HG03354 (cell line): ENCODE measurements at regions not wholly inside any gene's neighbourhood (a gene's known extent, or its start where the extent isn't known, plus 50 kb on each side); places are given as distances from the start of the nearest gene placed in this dataset.

Source experiments
- ATAC-seq: cut with Tn5 transposase; IDR thresholded peaks from one replicate; pipeline ENCODE4 v1.9.1; 2021; ENCODE audit warnings: mild to moderate bottlenecking; ENCODE audit not compliant: unreplicated experiment, poor library complexity, severe bottlenecking

DNA sequence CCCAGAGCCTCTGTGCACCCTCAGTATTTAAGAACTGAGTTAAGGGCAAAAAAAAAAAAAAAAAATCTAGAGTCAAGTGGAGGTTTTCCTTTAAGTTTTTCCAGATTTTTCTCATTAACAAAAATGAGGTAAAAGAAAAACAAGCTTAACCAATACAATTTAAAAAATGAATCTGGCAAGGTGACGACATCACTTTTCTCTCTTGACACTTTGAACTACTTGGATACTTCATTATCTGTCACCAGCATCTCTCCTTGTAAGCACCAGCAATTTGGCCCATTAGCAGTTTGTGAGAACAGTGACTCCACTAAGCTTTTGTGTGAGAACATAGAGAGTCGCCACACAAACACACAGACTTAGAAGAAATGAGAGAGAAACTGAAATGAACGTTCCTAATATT lies 345.7 kb upstream of the SLC30A5 start:
- no peak for ATAC-seq

DNA sequence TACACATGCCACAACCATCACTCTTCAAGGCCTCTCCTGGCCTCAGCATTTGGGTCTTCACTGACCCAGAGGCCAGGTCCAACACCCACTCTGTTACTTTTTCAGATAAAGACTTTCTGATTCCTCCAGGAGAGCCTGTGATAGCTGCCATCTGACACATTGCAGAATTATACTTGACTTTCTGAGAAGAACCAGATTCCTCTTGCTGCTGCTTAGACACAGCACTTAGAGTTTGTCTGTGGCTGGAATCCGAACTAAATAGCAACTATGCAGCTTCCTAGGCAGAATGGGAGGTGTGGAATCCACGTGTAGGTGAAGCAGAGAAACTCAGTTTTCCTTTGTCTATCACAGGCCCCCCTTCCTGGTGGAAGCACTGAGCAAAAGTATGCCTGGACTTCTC lies 344.7 kb upstream of the SLC30A5 start:
- ATAC-seq: no peak

DNA sequence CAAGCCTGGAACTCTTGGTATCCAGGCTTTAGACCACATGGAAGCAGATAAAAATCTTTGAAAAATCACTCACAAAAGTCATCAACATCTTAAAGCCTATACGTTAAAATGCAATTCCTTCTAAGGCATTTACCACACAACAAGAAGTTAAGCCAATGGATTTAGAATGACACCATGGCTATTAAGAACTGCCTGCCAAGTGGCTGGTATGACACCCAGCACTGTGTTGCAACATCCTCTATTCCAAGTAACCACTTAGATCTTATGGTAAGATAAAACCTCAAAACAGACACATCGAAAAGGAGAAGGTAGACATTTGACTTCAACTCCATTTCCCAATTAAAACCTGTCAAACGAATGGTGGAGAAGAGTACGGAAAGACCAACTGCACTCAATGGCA lies 344.2 kb upstream of the SLC30A5 start:
- ATAC-seq: no peak

DNA sequence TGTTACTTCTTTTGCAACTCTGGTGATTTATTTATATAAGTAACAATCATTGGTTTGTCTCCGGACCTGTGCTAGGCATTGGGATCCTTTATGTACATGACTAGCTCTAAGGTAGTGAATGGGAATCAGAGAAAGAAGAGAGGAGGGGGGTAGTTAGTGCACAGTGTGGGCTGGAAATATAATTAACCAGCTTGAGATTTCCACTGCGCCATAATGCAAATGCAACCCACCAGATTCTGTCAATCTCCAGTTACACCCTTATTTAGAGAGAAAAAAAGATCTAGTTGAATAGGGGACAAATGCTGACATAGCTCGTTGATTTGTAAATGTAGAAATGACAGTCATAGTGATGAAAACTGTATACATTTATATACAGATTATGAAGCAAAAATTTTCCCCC lies 342.2 kb upstream of the SLC30A5 start:
- ATAC-seq: no peak

DNA sequence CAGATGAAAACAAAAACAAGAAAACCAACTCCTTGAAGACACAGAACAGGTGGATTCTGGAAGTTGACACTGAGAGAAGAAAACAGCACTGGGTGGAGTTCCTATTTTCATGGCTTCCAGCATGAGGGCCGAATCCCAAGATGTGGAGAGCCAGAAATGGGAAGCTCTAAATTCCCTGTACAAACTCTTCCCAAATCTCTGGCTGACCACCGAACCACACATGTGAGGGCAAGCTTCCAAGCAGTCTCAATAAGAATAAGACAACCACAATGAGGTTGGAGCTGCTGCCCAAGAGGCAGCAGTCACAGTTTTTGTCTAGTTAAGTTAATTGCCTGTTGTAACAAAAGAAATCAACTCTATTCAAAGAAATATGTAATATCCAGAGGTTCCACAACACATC lies 339.3 kb upstream of the SLC30A5 start:
- no peak for ATAC-seq

DNA sequence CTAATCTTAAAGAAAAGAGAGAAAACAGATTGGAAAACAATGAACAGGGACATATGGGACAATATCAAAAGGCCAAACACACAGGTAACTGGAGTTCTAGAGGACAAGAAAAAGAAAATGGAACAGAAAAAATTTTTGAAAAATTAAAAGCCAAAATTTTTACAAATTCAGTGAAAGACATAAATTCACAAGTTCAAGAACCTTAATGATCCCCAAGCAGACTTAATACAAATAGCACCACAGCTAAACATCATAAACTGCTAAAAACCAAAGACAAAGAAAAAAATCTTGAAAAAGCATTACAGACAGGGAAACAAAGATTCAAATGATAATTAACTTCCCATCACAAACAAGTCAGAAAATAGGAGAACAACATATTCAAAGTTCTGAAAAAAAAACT lies 338.5 kb upstream of the SLC30A5 start:
- ATAC-seq: no peak

GRCh38 chr5:68757006-68757405 lies 336.8 kb upstream of the SLC30A5 start:
- no peak for ATAC-seq

- no peak for ATAC-seq
Measured at GRCh38 chr5:68757626-68758212, 336.1 kb upstream of the SLC30A5 start.

DNA sequence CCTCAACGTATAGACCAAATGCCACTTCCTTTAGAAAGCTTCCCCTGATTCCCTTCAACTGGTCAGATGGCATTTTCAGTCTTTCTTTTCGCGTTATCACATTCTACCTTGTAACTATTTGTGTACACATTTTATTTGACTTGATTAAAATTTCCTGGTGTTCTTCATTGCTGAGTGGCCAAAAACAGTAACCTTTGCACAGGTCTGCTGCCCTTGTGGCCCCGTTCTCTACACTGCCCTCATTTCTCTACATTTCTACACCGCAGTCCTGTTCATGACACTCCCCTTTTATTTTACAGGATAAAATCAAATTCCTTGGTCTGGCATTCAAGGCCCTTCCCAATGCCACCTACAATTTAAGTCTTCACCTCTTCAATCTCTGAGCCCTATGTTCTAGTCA lies 334.2 kb upstream of the SLC30A5 start:
- no peak for ATAC-seq

DNA sequence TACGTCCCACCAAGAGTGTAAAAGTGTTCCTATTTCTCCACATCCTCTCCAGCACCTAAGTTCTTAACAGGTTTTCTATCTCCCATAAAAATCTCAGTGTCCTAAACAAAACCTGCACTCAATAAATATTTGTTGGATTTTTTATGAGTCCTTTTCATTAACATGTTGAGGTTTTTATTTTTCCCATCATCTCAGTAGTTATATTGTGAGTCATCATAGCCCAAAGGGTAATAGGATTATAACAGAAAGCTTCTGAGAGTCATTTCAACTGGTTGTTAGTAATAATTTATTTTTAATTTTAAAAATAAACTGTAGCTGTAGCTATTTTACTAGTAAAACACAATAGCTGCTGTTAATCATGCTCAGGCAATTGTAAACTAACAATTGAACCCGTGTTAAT lies 331.6 kb upstream of the SLC30A5 start:
- no peak for ATAC-seq

DNA sequence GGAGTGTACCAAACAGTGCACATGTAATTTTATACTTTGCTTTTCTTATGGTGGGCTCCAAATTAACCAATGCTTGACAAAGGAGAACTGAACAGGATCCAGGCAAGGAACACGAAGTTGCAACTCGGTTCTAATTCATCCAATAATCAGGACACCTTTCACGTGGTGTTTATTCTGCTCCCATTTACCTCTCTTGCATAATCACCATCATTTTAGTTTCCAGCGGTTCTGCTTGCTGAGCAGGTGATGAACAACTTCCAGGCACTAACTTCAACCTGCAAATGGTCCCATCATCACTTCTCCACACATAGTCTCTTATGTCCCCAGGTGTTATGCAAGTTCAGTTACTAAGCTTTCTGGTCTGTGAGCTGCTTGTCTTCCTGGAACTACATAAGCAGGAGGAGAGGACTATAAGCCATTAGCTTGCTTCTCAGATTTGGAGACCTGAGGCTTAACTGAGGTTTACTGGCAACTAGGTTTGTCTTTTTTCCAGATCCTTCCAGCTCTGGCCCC lies 326.8 kb upstream of the SLC30A5 start:
- no peak for ATAC-seq

GRCh38 chr5:68770551-68770950 lies 323.3 kb upstream of the SLC30A5 start:
- no peak for ATAC-seq

DNA sequence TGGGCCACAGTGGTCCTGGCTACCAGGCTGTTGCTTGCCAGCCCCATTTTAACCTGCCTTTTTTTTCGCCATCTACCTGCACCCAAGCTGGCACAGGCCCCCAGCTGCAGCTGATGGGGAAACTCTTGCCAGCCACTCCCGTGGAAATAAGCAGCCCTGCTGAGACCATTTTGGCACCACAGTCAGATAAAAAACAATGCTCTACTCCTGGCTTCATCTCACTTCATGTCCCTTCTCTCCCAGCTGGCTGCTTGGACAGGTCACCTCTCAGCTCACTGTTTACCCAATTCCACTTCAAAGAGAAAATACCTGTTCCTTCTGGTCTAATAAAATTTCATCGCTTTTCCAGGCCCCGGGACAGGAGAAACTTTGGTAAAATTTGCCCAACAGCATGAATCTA lies 322.6 kb upstream of the SLC30A5 start:
- no peak for ATAC-seq

DNA sequence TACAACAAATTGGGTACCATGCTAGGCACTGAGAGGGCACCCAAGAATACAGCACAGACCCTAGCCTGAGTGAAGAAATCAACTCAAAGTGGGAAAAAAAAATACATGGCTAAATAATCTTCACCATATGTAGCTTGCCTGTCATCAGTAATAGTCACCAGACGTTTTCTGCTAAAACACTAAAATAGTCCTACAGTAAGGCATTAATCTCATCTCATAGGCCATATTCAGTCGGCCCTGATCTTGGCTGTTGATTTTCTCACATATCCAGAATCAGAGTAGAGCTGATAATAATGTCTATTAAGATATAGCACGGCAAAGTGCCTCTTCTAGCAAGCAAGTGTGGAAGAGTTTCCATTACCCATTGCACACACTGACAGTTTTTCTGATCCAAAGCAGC lies 322.1 kb upstream of the SLC30A5 start:
- no peak for ATAC-seq

GRCh38 chr5:68776381-68776780 lies 317.4 kb upstream of the SLC30A5 start:
- no peak for ATAC-seq

- no peak for ATAC-seq
Measured at GRCh38 chr5:68777135-68777534, 316.7 kb upstream of the SLC30A5 start.

DNA sequence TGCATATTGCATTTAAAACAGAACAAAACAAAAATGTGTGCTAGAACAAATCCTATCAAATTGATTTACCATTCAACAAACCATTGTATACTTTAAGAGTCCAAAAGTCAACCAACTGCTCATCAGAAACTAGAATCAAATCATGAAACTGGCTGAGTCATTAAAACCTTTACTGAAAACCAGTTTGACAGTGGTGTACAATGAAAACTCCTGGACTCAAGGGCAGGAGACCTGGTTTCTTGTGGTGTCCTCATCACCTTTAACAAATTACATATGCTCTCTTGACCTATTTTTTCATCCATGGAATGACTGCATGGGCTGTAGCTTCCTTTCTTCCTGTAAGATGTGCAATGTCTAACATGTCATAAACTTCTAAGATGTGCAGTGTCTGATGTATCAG lies 315.3 kb upstream of the SLC30A5 start:
- no peak for ATAC-seq

DNA sequence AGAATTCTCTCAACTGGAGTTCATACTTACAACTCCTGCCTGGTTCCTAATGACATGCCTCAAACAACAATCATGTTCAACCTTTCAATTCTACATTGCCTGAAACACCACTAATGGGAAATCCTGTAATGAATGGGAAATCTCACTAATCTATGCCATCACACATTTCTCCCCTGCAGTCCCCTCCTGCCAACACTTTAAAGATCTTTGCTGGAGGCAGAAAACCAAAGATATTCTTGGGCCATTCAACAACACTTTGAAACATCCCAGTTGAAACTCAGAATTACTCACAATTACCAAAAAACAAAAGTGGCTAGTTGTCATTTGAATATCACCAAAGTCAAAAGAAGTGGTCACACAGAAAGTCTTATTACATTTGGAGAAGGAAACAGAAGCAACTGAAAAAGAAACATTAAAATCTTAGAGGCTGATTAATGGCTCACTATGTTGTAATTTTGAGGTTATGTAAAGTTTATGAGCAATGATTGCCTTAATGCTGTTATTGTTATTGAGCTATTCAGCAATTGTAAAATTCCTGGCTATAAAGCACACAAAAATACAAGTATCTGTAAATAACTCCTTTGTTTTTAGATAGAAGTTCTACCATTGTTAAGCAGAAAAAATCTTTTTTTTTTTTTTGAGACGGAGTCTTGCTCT lies 313.4 kb upstream of the SLC30A5 start:
- no peak for ATAC-seq

DNA sequence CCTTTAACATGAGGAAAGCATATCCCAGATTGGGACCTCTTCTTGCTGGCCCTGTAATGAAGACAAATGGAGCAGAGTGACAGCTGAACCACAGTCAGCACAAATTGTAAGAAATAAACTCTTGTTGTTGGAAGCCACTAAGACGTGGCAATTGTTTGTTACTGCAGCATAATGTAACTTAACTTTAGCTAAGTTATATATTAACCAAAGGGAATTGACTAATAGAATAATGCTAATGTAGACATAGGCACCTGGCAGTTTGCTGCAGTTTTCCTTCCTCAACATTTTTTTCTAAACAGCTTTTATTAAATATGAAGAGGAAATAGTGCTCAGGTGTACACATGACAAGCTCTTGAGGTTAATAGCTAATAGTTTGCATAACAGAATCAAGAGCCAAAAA lies 300.7 kb upstream of the SLC30A5 start:
- no peak for ATAC-seq

GRCh38 chr5:68793993-68794392 lies 299.8 kb upstream of the SLC30A5 start:
- no peak for ATAC-seq

- no peak for ATAC-seq
Measured at GRCh38 chr5:68795190-68795589, 298.6 kb upstream of the SLC30A5 start.
